ENCODE measurements at regions not wholly inside any gene's neighbourhood (a gene's known extent, or its start where the extent isn't known, plus 50 kb on each side); places are given as distances from the start of the nearest gene placed in this dataset.

- TF ChIP-seq, protein P1, sequence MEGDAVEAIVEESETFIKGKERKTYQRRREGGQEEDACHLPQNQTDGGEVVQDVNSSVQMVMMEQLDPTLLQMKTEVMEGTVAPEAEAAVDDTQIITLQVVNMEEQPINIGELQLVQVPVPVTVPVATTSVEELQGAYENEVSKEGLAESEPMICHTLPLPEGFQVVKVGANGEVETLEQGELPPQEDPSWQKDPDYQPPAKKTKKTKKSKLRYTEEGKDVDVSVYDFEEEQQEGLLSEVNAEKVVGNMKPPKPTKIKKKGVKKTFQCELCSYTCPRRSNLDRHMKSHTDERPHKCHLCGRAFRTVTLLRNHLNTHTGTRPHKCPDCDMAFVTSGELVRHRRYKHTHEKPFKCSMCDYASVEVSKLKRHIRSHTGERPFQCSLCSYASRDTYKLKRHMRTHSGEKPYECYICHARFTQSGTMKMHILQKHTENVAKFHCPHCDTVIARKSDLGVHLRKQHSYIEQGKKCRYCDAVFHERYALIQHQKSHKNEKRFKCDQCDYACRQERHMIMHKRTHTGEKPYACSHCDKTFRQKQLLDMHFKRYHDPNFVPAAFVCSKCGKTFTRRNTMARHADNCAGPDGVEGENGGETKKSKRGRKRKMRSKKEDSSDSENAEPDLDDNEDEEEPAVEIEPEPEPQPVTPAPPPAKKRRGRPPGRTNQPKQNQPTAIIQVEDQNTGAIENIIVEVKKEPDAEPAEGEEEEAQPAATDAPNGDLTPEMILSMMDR (IDR thresholded peaks at IDR 0.05; ENCODE audit: extremely low read depth in 1 of 2, insufficient read depth in 1 of 2, low read depth in 1 of 2, low read length in 2 of 2): no peak
- TF ChIP-seq EZH2 (IDR thresholded peaks at IDR 0.05; ENCODE audit: borderline replicate concordance, low read depth, low read length, severe bottlenecking): no peak
- TF ChIP-seq POLR2AphosphoS5 (IDR thresholded peaks at IDR 0.05; ENCODE audit: insufficient read depth, low read depth, low read length): no peak
- no peak for TF ChIP-seq MAX (IDR thresholded peaks at IDR 0.05; ENCODE audit: insufficient read depth, insufficient read length)
Observed at GRCh38 chr6:9458424-9458823, 956.5 kb downstream of the TFAP2A start.
